ENCODE measurements at regions not wholly inside any gene's neighbourhood (a gene's known extent, or its start where the extent isn't known, plus 50 kb on each side); places are given as distances from the start of the nearest gene placed in this dataset.

DNA sequence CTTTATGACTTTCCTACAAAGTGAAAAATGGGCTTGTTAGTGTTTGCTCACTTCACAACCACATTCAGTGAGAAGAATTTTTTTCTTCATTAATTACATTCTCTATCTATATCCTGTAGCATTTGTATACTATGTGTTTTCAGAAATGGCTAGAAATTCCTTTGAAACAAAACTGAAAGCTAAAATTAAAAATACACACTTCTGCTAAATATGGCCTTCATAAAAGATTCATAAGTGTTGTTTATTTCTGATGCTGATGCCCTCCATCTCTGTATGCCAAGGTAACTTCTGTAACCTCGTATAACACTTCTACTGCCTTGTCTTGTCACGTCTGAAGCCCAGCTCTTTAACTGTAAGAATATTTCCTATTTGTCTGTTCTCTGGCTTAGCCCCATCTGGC lies 59.8 kb downstream of the PMAIP1 start:
- ATAC-seq (ENCODE audit: low read depth) (peak; percentile 19), DNase-seq (ENCODE audit: low spot score in 2 of 2) (no peak)
- Mint-ChIP-seq H3K36me3 (peaks cover 2% of the 10 kb centered on the region), H3K27ac (peak overlapping the region; percentile 86), H3K9me3 (peaks cover 2% of the 10 kb centered on the region), H3K4me3 (peak overlapping the region; percentile 28), H3K4me1 (peaks cover 33% of the 10 kb centered on the region), H3K27me3 (no peaks in the 10 kb centered on the region)

DNA sequence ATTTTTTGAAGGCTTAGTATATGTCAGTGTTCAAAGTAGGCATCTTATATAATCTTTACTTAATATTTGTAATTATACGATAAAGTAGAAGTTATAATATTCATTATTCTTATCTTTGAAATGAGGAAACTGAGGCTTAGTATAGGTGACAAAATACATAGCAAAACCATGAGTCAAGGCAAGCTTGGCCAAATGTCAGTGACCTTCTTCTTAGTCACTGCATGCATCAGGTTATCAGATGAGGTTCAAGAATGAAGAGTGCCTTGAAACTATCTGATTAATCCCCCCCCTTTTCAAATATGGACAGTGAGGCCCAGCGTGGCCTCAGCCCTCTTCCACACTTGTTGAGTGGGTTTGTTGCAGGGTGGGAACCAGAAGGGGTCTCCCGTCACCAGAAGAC lies 59.3 kb downstream of the PMAIP1 start:
- DNase-seq (ENCODE audit: low spot score in 2 of 2) = no peak
- Mint-ChIP-seq H3K9me3 (peaks cover 2% of the 10 kb centered on the region), H3K4me3 (no peak overlapping the region), H3K36me3 (peaks cover 2% of the 10 kb centered on the region), H3K27me3 (no peaks in the 10 kb centered on the region), H3K4me1 (peaks cover 35% of the 10 kb centered on the region), H3K27ac (peak overlapping the region; percentile 86)
- no peak for ATAC-seq (ENCODE audit: low read depth)

DNA sequence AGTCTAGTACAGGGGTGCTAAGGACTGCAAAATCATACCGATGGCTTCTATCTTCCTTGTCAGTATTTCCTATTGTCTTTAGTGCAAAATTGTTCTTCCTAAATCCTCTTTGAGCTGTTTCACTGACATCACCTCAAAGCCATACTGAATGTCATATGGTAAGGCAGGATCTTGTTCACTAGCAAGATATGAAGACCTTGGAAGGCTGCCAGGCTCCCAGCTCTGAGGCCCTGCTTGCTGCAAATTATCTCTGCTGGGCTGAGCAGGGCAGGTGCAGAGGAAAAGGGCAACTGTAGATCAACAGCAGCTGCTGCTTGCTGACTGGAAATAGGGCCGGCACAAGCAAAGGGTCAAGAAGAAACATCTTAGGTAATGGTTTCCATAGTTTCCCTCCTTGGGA lies 58.2 kb downstream of the PMAIP1 start:
- H3K27me3 Mint-ChIP-seq = no peaks in the 10 kb centered on the region
- DNase-seq (ENCODE audit: low spot score in 2 of 2) (no peak), ATAC-seq (ENCODE audit: low read depth) (no peak)
- H3K36me3 Mint-ChIP-seq = peaks cover 2% of the 10 kb centered on the region
- H3K4me3 Mint-ChIP-seq = no peak overlapping the region
- H3K27ac Mint-ChIP-seq = peak overlapping the region; percentile 41
- H3K9me3 Mint-ChIP-seq = peaks cover 2% of the 10 kb centered on the region
- peaks cover 32% of the 10 kb centered on the region for H3K4me1 Mint-ChIP-seq

- no peaks in the 10 kb centered on the region for H3K36me3 Mint-ChIP-seq
- peaks cover 20% of the 10 kb centered on the region for H3K4me1 Mint-ChIP-seq
- no peak overlapping the region for H3K27ac Mint-ChIP-seq
- H3K27me3 Mint-ChIP-seq = no peaks in the 10 kb centered on the region
- H3K9me3 Mint-ChIP-seq = no peaks in the 10 kb centered on the region
- DNase-seq (ENCODE audit: low spot score in 2 of 2) (no peak), ATAC-seq (ENCODE audit: low read depth) (no peak)
- no peak overlapping the region for H3K4me3 Mint-ChIP-seq
Observed at GRCh38 chr18:59954755-59955156, 55.0 kb downstream of the PMAIP1 start.

DNA sequence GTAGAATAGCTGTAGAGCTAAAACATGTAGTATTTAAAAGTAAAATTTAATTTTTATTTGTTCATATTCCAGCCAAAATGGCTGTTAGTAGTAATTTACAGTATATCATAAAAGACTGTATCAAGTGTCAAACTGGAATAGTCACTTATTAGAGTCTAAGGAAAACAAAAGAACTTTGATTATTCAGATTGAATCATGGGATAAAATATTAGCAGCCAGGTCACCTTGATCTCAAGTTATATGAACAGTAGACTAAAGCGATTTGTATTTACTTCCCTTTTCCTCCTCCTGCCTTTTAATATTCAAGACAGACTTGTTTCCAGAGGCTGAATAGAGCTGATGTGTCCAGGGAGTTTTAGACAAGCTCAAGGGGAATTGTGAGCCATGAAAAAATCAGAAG lies 54.4 kb downstream of the PMAIP1 start:
- no peak for ATAC-seq (ENCODE audit: low read depth)

More for the DNA sequence above, 54.4 kb downstream of the PMAIP1 start:
- no peak overlapping the region for H3K4me3 Mint-ChIP-seq
- H3K36me3 Mint-ChIP-seq = no peaks in the 10 kb centered on the region
- no peaks in the 10 kb centered on the region for H3K27me3 Mint-ChIP-seq
- DNase-seq (ENCODE audit: low spot score in 2 of 2) = no peak
- H3K27ac Mint-ChIP-seq = no peak overlapping the region
- H3K9me3 Mint-ChIP-seq = no peaks in the 10 kb centered on the region
- H3K4me1 Mint-ChIP-seq = peaks cover 17% of the 10 kb centered on the region

Measured in memory B cell (primary cell).